ENCODE measurements at regions not wholly inside any gene's neighbourhood (a gene's known extent, or its start where the extent isn't known, plus 50 kb on each side); places are given as distances from the start of the nearest gene placed in this dataset.

DNA sequence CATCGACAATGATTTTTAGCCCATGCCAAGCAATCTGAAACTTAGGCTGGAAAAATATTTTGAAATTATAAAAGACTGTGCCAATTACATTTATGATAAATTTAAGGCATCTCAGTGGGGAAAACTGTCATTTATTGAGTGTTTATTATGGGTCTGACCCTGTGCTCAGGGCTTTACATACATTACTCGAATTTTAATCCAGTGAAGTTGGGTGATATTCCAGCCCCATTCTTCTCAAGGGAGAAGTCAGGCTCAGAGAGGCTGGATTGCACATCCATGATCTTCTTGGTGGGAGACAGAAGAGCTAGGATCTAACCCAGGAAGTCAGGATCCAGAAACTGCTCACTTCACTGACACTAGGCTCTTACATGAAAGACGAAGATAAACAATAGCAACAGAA lies 260.8 kb downstream of the QDPR start:
- TF ChIP-seq, protein P1, sequence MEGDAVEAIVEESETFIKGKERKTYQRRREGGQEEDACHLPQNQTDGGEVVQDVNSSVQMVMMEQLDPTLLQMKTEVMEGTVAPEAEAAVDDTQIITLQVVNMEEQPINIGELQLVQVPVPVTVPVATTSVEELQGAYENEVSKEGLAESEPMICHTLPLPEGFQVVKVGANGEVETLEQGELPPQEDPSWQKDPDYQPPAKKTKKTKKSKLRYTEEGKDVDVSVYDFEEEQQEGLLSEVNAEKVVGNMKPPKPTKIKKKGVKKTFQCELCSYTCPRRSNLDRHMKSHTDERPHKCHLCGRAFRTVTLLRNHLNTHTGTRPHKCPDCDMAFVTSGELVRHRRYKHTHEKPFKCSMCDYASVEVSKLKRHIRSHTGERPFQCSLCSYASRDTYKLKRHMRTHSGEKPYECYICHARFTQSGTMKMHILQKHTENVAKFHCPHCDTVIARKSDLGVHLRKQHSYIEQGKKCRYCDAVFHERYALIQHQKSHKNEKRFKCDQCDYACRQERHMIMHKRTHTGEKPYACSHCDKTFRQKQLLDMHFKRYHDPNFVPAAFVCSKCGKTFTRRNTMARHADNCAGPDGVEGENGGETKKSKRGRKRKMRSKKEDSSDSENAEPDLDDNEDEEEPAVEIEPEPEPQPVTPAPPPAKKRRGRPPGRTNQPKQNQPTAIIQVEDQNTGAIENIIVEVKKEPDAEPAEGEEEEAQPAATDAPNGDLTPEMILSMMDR (IDR thresholded peaks at IDR 0.05; ENCODE audit: low read depth, low read length) = no peak
- TF ChIP-seq POLR2A (IDR thresholded peaks at IDR 0.05; ENCODE audit: extremely low read depth, insufficient read length) (no peak), MYC (IDR thresholded peaks at IDR 0.05; ENCODE audit: low read depth, low read length) (no peak)
- TF ChIP-seq, protein P2, sequence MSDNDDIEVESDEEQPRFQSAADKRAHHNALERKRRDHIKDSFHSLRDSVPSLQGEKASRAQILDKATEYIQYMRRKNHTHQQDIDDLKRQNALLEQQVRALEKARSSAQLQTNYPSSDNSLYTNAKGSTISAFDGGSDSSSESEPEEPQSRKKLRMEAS (IDR thresholded peaks at IDR 0.05; ENCODE audit: low read depth, low read length) = no peak
